ENCODE measurements at regions not wholly inside any gene's neighbourhood (a gene's known extent, or its start where the extent isn't known, plus 50 kb on each side); places are given as distances from the start of the nearest gene placed in this dataset.

DNA sequence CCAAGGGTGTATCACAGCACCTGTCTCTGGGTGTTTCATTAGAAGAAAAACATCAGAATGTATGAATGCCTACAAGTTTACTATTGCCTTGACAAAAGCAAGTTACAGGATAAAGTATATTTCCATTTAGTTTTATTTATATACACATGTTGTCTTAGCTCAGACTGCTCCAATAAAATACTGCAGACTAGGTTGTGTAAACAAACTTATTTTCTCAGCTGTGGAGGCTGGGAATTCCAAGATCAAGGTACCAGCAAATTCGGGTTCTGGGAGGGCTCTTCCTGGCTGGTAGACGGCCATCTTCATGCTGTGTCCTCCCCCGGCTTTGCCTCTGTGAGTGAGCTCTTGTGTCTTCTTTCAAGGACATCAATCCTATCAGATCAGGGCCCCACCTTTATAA is 77.1 kb upstream of the UNC5B start:
- TF ChIP-seq, protein P1, sequence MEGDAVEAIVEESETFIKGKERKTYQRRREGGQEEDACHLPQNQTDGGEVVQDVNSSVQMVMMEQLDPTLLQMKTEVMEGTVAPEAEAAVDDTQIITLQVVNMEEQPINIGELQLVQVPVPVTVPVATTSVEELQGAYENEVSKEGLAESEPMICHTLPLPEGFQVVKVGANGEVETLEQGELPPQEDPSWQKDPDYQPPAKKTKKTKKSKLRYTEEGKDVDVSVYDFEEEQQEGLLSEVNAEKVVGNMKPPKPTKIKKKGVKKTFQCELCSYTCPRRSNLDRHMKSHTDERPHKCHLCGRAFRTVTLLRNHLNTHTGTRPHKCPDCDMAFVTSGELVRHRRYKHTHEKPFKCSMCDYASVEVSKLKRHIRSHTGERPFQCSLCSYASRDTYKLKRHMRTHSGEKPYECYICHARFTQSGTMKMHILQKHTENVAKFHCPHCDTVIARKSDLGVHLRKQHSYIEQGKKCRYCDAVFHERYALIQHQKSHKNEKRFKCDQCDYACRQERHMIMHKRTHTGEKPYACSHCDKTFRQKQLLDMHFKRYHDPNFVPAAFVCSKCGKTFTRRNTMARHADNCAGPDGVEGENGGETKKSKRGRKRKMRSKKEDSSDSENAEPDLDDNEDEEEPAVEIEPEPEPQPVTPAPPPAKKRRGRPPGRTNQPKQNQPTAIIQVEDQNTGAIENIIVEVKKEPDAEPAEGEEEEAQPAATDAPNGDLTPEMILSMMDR (conservative IDR thresholded peaks at IDR 0.05; ENCODE audit: low read depth, low read length) = no peak
- TF ChIP-seq NFE2L2 (IDR thresholded peaks at IDR 0.05; ENCODE audit: low read depth, low read length) = no peak
- no peak for TF ChIP-seq RFX5 (IDR thresholded peaks at IDR 0.05; ENCODE audit: low read depth, low read length)
- no peak for TF ChIP-seq POLR2A (IDR thresholded peaks at IDR 0.05; ENCODE audit: low read depth, low read length)
- TF ChIP-seq, protein P2, sequence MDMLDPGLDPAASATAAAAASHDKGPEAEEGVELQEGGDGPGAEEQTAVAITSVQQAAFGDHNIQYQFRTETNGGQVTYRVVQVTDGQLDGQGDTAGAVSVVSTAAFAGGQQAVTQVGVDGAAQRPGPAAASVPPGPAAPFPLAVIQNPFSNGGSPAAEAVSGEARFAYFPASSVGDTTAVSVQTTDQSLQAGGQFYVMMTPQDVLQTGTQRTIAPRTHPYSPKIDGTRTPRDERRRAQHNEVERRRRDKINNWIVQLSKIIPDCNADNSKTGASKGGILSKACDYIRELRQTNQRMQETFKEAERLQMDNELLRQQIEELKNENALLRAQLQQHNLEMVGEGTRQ (IDR thresholded peaks at IDR 0.05; ENCODE audit: low read depth, low read length) = no peak
- no peak for TF ChIP-seq MXI1 (IDR thresholded peaks at IDR 0.05; ENCODE audit: borderline replicate concordance, low read depth, low read length)
- TF ChIP-seq CEBPB (IDR thresholded peaks at IDR 0.05; ENCODE audit: low read depth, low read length) = no peak
- TF ChIP-seq RAD21 (IDR thresholded peaks at IDR 0.05; ENCODE audit: low read length) = no peak
- TF ChIP-seq FOS (IDR thresholded peaks at IDR 0.05; ENCODE audit: low read depth, low read length) = no peak

Measured in IMR-90 (cell line).